GM13976 (cell line): ENCODE measurements at regions not wholly inside any gene's neighbourhood (a gene's known extent, or its start where the extent isn't known, plus 50 kb on each side); places are given as distances from the start of the nearest gene placed in this dataset.

Experiments used
- DNase-seq: peaks from one replicate; pipeline ENCODE4 v3.0.0; 2012; ENCODE audit warnings: low spot score
- in situ Hi-C: fragments of 300-500 bp; cut with MboI; formaldehyde crosslinking; loops from one replicate; pipeline ENCODE4 v1.12.0; 2022; ENCODE audit warnings: low sequenced_read_pairs, mixed read lengths, inconsistent platforms; ENCODE audit not compliant: unreplicated experiment
- TF ChIP-seq, protein P1 (sequence below): IDR thresholded peaks from 2 replicates; pipeline ENCODE4 v1.5.1; 2012; ENCODE audit warnings: borderline replicate concordance, mild to moderate bottlenecking; ENCODE audit not compliant: insufficient read depth; ENCODE audit errors: extremely low read depth, missing control alignments, control extremely low read depth

DNA sequence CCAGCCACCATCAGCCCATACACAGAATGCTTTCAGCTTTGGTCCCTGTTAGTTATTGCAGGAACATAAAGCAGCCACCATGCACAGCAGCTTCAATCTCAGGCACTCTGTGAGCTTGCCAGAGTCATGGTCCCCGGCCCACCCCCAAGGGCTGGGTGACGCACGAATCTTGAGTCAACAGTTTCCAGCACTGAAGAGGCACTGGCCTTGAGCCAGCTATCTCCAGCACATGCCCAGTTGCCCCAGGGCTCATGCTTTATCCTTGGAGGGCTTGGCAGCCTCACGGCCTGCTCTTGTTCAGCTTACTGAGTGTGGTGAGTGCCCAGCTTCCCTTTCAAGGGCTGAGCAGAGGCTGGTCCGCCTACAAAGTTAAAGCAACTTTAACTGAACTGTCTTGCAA, 200.7 kb upstream of the RAB4A start:
- DNase-seq, result no peak
- in situ Hi-C loops, result no loop called here

DNA sequence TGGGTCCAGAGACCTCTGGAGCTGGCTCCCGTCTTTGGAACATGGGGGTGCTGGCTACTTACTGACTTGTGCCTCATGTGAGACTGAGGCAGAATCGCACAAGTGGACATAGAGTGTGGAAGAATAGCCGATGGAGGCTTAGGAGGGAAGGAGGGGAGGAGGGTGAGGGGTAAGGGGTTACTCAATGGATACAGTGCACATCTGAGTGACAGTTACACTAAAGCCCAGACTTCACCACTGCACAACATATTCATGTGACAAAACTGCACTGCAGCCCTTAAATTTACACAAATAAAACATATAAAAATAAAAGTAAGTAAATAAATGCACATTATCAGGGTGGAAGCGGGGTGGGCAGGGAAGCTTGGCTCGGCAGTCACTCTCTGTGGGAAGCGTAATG, 197.7 kb upstream of the RAB4A start:
- TF ChIP-seq, protein P1, sequence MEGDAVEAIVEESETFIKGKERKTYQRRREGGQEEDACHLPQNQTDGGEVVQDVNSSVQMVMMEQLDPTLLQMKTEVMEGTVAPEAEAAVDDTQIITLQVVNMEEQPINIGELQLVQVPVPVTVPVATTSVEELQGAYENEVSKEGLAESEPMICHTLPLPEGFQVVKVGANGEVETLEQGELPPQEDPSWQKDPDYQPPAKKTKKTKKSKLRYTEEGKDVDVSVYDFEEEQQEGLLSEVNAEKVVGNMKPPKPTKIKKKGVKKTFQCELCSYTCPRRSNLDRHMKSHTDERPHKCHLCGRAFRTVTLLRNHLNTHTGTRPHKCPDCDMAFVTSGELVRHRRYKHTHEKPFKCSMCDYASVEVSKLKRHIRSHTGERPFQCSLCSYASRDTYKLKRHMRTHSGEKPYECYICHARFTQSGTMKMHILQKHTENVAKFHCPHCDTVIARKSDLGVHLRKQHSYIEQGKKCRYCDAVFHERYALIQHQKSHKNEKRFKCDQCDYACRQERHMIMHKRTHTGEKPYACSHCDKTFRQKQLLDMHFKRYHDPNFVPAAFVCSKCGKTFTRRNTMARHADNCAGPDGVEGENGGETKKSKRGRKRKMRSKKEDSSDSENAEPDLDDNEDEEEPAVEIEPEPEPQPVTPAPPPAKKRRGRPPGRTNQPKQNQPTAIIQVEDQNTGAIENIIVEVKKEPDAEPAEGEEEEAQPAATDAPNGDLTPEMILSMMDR, result no peak
- no peak for DNase-seq
- in situ Hi-C loops, result no loop called here

More for the DNA sequence above, 200.7 kb upstream of the RAB4A start:
- TF ChIP-seq, protein P1, result no peak

DNA sequence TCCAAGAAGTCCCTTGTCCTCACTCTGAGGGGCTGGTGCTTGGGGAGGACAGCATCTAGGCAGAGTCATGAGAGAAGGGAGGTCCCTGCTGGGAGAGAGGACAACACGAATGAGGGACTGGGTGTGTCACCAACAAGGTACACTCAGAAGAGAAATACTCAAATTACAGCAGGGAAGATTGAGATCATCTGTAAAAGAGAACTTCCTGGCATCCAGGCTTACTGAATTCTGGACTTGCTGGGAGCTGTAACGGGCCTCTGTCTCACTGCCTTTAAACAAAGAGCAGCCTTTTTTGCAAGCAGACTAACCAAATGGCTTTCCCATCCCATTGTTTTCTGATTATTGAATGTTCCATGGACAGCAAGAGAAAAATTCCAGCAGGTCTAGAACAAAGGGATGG, 195.7 kb upstream of the RAB4A start:
- in situ Hi-C loops, result no loop called here
- no peak for DNase-seq
- TF ChIP-seq, protein P1, result no peak

DNA sequence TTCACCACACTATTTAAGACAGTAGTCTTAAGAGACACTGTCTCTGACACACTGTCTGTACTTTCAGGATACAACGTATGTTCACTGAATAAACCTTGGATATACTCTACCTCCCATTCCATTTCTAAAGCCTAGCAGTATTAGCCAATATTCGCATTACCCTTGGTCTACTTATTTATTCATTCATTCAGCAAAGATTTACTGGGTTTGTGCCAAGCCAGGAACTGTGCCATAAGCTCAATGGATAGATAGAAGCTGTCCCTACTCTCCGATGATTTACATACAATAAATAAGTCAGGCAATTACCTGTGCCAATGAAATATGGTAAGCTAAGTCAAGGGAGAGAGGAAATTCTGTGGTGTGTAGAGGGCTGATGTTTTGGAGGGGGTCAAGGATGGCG, 195.2 kb upstream of the RAB4A start:
- DNase-seq, result no peak

DNA sequence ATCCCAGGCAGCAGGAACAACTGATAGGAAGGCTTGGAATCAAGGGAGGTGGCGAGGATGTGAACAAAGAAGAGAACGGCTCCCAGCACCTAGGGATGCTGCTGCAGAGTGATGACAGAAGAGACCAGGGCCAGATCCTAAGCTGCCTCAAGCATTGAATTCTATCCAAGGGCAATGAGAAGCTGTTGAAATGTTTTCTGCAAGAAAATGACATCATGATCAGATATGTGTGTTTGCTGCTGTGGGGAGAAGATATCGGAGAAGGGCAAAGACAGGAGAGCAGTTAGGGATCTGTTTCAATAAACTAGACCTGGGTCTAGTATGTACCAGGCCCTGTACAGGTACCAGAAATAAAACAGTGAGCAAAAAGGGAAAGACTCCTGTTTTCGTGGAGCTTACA, 194.7 kb upstream of the RAB4A start:
- TF ChIP-seq, protein P1, result no peak
- DNase-seq, result no peak
- in situ Hi-C loops, result no loop called here

More for the DNA sequence above, 195.2 kb upstream of the RAB4A start:
- in situ Hi-C loops, result no loop called here
- TF ChIP-seq, protein P1, result no peak

DNA sequence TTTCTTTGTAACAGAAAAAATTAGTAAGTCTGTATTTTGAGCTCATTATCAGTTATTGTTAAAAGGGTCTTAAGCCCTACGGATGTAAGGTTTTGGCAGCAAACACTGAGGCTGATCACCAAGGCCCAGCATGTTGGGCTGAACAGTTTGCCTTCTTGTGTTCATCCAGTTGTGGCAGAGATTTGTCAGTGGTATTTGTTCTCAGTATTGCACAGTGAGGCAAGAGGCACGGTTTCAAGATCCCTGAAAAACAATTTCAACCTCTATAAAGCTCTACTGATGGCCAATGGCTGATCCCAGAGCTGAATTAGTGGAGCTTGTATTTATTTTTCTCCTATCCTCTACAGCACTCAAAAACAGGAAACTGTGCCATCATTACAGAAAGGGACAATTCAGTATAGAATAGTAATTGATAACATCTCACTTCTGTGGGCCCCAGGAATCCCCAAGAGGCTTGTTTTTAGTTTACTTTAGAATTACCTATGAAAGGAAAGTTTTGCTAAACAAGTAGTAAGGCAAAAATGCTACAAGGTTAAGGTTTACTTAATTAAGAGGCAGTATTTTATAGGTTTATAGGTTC, 191.8 kb upstream of the RAB4A start:
- in situ Hi-C loops, result no loop called here
- no peak for DNase-seq
- TF ChIP-seq, protein P1, result no peak
